ENCODE measurements at regions not wholly inside any gene's neighbourhood (a gene's known extent, or its start where the extent isn't known, plus 50 kb on each side); places are given as distances from the start of the nearest gene placed in this dataset.

DNA sequence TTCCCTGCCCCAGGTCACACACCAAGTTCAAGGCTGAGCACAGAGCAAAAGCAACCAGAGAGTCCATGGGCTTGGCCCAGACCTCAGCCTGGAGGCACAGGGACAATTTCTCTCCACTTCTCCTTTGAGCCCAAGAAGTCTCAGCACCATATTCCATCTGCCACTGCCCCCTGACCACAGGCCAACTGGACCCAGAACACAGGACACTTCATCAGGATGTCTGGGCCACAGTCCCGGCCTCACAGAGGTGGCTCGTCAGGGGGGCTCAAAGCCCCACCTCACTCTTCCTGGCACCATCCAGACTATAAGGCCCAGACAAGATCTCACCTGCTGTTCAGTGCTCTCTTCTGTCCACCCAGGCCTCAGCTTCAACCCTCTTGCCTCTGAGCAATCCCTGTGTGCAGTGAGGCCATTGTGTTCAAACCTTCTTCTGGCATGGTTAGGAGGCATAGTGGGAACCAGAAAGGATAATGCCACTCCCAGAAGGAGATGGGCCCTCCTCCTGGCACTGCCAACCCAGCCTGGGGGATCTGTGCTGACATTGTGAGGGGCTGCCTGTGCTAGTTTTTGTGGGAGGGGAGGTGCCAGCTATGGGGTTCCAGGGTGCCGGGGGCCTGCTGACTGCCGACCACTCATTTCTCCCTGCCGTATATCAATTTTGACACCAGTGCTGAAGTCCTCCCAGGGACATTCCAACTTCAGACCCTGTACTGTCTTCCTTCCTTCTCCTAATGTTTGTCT is 49.7 kb upstream of the ANTXRL start (continued):
- TF ChIP-seq, protein P1, sequence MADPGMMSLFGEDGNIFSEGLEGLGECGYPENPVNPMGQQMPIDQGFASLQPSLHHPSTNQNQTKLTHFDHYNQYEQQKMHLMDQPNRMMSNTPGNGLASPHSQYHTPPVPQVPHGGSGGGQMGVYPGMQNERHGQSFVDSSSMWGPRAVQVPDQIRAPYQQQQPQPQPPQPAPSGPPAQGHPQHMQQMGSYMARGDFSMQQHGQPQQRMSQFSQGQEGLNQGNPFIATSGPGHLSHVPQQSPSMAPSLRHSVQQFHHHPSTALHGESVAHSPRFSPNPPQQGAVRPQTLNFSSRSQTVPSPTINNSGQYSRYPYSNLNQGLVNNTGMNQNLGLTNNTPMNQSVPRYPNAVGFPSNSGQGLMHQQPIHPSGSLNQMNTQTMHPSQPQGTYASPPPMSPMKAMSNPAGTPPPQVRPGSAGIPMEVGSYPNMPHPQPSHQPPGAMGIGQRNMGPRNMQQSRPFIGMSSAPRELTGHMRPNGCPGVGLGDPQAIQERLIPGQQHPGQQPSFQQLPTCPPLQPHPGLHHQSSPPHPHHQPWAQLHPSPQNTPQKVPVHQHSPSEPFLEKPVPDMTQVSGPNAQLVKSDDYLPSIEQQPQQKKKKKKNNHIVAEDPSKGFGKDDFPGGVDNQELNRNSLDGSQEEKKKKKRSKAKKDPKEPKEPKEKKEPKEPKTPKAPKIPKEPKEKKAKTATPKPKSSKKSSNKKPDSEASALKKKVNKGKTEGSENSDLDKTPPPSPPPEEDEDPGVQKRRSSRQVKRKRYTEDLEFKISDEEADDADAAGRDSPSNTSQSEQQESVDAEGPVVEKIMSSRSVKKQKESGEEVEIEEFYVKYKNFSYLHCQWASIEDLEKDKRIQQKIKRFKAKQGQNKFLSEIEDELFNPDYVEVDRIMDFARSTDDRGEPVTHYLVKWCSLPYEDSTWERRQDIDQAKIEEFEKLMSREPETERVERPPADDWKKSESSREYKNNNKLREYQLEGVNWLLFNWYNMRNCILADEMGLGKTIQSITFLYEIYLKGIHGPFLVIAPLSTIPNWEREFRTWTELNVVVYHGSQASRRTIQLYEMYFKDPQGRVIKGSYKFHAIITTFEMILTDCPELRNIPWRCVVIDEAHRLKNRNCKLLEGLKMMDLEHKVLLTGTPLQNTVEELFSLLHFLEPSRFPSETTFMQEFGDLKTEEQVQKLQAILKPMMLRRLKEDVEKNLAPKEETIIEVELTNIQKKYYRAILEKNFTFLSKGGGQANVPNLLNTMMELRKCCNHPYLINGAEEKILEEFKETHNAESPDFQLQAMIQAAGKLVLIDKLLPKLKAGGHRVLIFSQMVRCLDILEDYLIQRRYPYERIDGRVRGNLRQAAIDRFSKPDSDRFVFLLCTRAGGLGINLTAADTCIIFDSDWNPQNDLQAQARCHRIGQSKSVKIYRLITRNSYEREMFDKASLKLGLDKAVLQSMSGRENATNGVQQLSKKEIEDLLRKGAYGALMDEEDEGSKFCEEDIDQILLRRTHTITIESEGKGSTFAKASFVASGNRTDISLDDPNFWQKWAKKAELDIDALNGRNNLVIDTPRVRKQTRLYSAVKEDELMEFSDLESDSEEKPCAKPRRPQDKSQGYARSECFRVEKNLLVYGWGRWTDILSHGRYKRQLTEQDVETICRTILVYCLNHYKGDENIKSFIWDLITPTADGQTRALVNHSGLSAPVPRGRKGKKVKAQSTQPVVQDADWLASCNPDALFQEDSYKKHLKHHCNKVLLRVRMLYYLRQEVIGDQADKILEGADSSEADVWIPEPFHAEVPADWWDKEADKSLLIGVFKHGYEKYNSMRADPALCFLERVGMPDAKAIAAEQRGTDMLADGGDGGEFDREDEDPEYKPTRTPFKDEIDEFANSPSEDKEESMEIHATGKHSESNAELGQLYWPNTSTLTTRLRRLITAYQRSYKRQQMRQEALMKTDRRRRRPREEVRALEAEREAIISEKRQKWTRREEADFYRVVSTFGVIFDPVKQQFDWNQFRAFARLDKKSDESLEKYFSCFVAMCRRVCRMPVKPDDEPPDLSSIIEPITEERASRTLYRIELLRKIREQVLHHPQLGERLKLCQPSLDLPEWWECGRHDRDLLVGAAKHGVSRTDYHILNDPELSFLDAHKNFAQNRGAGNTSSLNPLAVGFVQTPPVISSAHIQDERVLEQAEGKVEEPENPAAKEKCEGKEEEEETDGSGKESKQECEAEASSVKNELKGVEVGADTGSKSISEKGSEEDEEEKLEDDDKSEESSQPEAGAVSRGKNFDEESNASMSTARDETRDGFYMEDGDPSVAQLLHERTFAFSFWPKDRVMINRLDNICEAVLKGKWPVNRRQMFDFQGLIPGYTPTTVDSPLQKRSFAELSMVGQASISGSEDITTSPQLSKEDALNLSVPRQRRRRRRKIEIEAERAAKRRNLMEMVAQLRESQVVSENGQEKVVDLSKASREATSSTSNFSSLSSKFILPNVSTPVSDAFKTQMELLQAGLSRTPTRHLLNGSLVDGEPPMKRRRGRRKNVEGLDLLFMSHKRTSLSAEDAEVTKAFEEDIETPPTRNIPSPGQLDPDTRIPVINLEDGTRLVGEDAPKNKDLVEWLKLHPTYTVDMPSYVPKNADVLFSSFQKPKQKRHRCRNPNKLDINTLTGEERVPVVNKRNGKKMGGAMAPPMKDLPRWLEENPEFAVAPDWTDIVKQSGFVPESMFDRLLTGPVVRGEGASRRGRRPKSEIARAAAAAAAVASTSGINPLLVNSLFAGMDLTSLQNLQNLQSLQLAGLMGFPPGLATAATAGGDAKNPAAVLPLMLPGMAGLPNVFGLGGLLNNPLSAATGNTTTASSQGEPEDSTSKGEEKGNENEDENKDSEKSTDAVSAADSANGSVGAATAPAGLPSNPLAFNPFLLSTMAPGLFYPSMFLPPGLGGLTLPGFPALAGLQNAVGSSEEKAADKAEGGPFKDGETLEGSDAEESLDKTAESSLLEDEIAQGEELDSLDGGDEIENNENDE (IDR thresholded peaks at IDR 0.05; ENCODE audit: insufficient replicate concordance, low read length), result no peak
- TF ChIP-seq BRCA1 (IDR thresholded peaks at IDR 0.05; ENCODE audit: low read depth, low read length) (no peak), KDM4A (IDR thresholded peaks at IDR 0.05; ENCODE audit: low read depth, low read length, severe bottlenecking) (no peak), BACH1 (IDR thresholded peaks at IDR 0.05; ENCODE audit: low read length) (no peak), JUND (IDR thresholded peaks at IDR 0.05; ENCODE audit: low read length) (no peak), TAF1 (IDR thresholded peaks at IDR 0.05; ENCODE audit: low read depth, low read length) (no peak), TAF7 (optimal IDR thresholded peaks at IDR 0.05; ENCODE audit: borderline replicate concordance, low read depth, low read length) (no peak), RBBP5 (IDR thresholded peaks at IDR 0.05; ENCODE audit: borderline replicate concordance, low read depth, low read length) (no peak)
- TF ChIP-seq, protein P2, sequence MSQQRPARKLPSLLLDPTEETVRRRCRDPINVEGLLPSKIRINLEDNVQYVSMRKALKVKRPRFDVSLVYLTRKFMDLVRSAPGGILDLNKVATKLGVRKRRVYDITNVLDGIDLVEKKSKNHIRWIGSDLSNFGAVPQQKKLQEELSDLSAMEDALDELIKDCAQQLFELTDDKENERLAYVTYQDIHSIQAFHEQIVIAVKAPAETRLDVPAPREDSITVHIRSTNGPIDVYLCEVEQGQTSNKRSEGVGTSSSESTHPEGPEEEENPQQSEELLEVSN (IDR thresholded peaks at IDR 0.05), result no peak
- TF ChIP-seq, protein P3, sequence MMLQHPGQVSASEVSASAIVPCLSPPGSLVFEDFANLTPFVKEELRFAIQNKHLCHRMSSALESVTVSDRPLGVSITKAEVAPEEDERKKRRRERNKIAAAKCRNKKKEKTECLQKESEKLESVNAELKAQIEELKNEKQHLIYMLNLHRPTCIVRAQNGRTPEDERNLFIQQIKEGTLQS (IDR thresholded peaks at IDR 0.05; ENCODE audit: insufficient read depth, low read depth, low read length), result no peak
